ENCODE measurements at regions not wholly inside any gene's neighbourhood (a gene's known extent, or its start where the extent isn't known, plus 50 kb on each side); places are given as distances from the start of the nearest gene placed in this dataset.
"Not testable (repeated sequence)": the region's sequence is repeated elsewhere in the genome, so short reads cannot be mapped to it uniquely, and the experiment has no call there.

DNA sequence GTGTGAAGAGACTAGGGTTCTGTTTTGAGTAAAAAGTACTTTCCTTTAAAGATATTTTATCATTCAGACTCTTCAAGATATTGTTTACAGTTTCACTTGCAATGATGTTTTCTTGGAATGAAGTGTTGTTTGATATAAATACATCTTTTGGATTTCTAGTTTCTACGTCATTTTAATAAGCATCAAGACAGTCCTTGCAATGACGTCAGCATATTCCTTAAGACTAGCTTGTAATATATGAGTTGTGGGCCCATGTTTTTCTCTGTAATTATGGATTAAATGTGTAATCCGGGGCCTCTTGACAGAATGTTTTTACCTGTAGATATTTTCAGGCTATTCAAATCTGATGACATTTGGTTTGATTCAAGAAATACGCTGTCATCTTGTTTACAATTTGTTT, 66.1 kb downstream of the RBMX2 start:
- no peak for DNase-seq

DNA sequence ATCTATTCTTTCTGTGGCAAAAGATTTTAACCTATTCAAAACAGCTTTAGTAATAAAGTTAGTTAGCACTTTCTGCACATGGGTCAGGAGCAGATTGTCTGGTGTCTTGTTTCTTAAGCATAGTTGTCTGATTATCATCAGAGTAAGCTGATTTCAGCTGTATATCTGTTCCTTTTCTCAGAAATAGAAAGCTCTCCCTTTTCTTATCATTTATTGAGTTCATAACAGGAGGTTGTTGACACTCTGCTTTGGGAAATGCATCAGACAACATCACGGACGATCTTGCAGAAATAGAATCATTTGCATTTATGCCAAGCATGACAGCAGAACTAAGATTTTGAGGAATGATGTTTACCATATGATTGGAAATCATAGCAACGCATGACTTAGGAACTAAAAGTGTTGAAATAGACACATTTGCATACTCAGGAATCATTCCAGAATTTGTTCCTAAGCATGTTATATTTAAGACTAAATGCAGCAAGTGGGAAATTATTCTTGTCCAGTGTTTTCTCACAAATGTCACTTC, 66.7 kb downstream of the RBMX2 start:
- DNase-seq = no peak

- peak; percentile 92 for DNase-seq
These were observed 81.1 kb downstream of the RBMX2 start for GRCh38 chrX:130482871-130483270.

GRCh38 chrX:130485870-130486269, 84.1 kb downstream of the RBMX2 start:
- DNase-seq = no peak

GRCh38 chrX:130495502-130495901, 93.7 kb downstream of the RBMX2 start:
- not testable (repeated sequence) for DNase-seq

DNA sequence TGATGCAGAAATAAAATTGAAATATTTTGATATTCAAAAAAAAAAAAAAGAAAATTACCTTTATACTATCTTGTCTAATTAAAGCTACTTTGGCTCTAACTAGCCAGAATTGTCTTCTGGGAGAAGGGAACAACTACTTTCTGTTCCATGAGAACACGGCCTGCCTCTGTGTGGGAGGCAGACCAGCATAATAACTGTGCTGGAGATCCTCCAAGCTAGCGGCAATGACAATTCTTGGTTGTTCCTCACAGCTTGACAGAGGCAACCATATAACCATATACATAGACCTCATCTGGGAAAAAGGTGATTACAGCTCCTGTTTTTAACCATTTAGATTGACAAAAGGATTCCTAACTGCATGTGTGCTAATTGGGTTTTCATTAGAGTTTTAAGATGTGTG, 95.7 kb downstream of the RBMX2 start:
- no peak for DNase-seq

DNA sequence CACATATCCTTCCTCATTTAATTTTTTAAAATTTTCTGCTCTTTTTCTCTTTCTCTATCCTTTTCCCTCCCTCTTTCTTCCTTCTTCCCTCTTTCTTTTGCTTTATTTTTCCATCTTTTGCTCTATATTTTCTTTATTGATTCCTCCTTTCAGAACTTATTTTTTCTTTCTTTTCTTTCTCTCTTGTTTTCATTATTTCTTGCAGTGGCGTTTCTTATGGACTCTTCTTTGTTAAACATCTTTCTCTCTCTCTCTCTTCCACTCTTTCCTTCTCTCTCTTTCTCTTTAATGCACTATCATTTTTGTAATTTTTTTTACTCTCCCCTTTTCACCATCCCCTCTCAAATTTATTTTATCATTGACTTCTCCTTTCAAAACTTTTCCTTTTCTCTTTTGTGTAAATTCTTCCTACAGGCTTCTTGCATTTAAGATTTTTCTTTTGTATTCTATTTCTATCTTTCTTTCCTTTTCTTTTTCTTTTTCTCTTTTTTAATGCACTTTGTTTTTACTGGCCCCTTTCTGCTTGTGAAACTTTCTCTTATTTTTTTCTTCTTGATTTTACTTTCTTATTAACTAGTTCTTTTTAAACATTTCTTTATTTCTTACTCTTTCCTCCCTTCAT, 97.0 kb downstream of the RBMX2 start:
- no peak for DNase-seq

DNA sequence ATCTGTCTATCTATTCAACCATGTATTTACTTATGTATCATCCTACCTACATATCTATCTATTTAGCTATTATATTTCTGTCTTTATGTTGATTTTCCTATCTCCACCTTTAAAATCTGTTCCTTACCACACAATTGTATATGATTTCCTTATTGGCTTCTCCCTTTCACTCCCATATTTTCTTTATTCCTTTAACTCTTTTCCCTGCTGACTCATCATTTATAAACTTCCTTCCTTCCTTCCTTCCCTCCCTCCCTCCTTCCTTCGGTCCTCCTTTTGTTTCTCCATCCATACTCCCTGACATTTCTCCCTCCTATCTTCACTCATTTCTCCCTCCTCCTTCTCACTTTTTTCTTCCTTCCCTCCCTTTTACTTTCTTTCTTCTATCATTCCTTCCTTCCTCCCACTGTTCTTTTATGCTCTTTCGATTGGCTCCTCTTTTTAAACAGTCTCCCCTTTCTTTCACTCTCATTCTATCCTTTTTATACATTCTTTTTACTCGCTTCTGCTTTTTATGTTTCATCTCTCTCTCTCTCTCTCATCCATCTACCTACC, 100.3 kb downstream of the RBMX2 start:
- no peak for DNase-seq

- no peak for DNase-seq
These were observed 102.2 kb downstream of the RBMX2 start for GRCh38 chrX:130504019-130504418.

DNA sequence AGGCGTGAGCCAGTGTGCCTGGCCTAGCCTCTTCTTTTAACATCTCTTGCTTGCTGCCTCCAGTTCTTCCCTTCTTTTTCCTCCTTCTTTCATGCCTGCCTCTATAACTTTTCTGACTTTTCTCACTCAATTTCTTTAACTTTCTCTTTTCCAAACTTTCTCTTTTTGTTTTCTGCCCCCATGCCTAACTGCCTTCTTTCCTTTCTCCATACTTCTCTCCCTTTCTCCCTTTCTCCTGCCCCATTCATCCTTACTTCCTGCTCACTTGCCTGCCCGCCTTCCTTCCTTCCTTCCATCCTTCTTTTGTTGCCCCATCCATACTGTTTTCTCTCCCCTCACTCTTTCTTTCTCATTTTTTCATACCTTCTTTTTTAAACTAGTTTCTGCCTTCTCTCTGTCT, 105.2 kb downstream of the RBMX2 start:
- no peak for DNase-seq

DNA sequence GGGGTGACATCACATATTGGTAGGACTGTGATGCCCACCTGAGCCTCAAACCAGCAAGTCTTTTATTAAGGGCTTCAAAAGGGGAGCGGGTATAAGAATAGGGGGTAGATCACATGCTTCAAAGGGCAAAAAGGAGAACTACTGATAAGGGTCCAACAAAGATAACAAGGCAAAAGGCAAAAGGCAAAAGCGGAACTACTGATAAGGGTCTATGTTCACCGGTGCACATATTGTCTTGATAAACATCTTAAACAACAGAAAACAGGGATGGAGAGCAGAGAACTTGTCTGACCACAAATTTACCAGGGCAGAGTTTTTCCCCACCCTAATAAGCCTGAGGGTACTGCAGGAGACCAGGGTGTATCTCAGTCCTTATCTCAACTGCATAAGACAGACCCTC, 110.7 kb downstream of the RBMX2 start:
- DNase-seq = not testable (repeated sequence)

- DNase-seq = no peak
These were observed 114.3 kb downstream of the RBMX2 start for GRCh38 chrX:130516123-130516522.

- no peak for DNase-seq
These were observed 121.9 kb downstream of the RBMX2 start for GRCh38 chrX:130523460-130524394.

GRCh38 chrX:130524476-130525194, 122.8 kb downstream of the RBMX2 start:
- no peak for DNase-seq

GRCh38 chrX:130529531-130529930, 127.7 kb downstream of the RBMX2 start:
- DNase-seq = no peak

DNA sequence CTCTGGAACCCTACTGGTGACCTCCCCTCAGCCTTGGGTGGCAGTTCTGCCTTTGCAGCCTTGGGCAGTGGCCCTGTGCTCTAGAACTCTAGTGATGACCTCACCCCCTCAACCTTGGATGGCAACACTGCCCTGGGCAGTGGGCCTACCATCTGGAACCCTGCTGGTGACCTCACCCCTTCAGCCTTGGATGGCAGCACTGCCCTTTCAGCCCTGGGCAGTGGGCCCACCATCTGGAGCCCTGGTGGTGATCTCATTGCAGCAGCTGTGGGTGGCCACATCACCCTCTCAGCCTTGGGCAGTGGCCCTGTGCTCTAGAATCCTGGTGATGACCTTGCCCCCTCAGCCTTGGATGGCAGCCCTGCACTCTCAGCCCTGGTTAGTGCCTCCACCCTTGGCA, 129.3 kb downstream of the RBMX2 start:
- DNase-seq = no peak

- DNase-seq = peak; percentile 37
These were observed 138.0 kb downstream of the RBMX2 start for GRCh38 chrX:130539721-130540321.

- DNase-seq = no peak
These were observed 142.0 kb downstream of the RBMX2 start for GRCh38 chrX:130543603-130544325.

DNA sequence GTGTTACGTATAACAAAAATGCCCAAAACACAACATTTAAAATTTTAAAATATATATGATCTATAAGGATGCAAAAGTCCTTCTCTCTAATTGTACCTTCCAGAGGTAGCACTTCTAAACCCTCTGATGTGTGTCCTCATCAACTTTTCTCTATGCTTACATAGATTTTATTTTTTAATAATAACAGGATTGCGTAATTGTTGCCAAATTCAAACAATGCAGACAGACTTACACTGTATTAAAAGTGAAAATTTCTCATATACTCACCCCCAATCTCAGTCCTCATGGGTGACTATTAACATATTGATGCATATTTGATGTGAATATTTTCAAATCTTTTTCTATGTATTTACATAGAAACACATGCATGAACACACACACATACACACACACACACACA, 144.0 kb downstream of the RBMX2 start:
- DNase-seq = no peak

DNA sequence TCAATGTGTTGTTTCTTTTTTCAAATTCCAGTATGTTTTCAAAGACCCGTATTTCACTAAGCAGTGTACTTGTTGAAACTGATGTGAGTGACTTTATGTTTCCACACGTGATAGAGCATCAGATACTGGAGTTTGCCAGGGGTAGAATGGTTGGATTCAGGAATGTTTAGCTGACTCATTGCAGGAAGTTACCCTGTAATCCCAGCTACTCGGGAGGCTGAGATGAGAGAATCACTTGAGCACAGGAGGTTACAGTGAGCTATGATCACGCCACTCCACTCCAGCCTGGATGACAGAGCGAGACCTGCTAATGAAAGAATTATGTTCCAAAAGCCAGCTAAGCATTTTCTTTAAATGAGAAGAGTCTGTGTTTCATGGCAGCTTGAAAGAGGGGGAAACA, 147.6 kb downstream of the RBMX2 start:
- DNase-seq = not testable (repeated sequence)

GRCh38 chrX:130550351-130550750, 148.6 kb downstream of the RBMX2 start:
- DNase-seq = no peak
